ENCODE measurements at regions not wholly inside any gene's neighbourhood (a gene's known extent, or its start where the extent isn't known, plus 50 kb on each side); places are given as distances from the start of the nearest gene placed in this dataset.

DNA sequence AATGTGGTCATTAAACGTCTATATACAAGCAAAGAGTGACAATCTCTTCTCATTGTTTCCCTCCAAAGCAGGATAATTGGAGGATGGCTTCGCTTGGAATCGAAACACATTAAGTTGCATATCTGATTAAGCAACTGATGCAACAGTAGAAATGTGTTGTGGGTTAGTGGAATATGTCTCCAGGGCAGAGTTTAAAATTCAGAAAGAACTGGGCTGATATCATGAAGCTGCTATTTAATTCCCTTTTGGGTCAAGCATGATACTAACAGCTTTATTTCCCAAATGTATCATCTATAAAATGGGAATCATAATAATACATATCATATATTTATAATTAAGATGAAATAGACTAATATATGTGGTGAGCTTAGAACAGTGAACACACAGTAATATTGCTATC is 1763.0 kb upstream of the C9orf72 start:
- ATAC-seq, result no peak
- Histone ChIP-seq H3K79me2 (ENCODE audit: insufficient read depth, low read length) (no peaks in the 10 kb centered on the region), H3K27ac (ENCODE audit: low read depth, low read length) (no peak overlapping the region), H3K4me2 (ENCODE audit: low read length) (no peak overlapping the region), H3K36me3 (ENCODE audit: control insufficient read depth in 1 of 2, insufficient read depth in 2 of 2, low read length in 2 of 2) (no peaks in the 10 kb centered on the region), H3K4me1 (ENCODE audit: control insufficient read depth in 1 of 2, insufficient read depth in 2 of 2, low read length in 2 of 2) (peaks cover 3 to 12% of the 10 kb centered on the region in 2 experiments; a peak in 2 of 4 replicates), H4K20me1 (ENCODE audit: insufficient read depth) (no peaks in the 10 kb centered on the region), H3K27me3 (ENCODE audit: insufficient read depth, low read length) (no peaks in the 10 kb centered on the region), H3K9me3 (ENCODE audit: control insufficient read depth in 1 of 2, insufficient read depth in 1 of 2, low read depth in 1 of 2, low read length in 2 of 2) (no peaks in the 10 kb centered on the region), H3K4me3 (replicated peaks in 1 of 2; ENCODE audit: low read depth in 1 of 2, low read length in 2 of 2) (no peak overlapping the region), H3K9ac (ENCODE audit: low read length) (no peak overlapping the region), H3K9me2 (ENCODE audit: insufficient read depth) (no peaks in the 10 kb centered on the region), H2AFZ (ENCODE audit: low read depth, low read length, poor library complexity, severe bottlenecking) (no peak overlapping the region)
- BruUV-seq (replicated peaks), result no TSS peak
- no peak for DNase-seq (ENCODE audit: low read depth, low spot score)
- ChIA-PET POLR2A (no interaction called here), CTCF (no interaction called here), RAD21 (ENCODE audit: low non-redundant PET in 1 of 2, low total read pairs in 2 of 2, uncharacterized antibody in 2 of 2, unreplicated experiment in 2 of 2) (no interaction called here)
- intact Hi-C loops (cut with micrococcal nuclease), result no loop called here
- no peak for TF ChIP-seq TCF7L2 (IDR thresholded peaks at IDR 0.05; ENCODE audit: borderline replicate concordance, extremely low read depth, insufficient read depth, insufficient read length)
- TF ChIP-seq SIN3A (IDR thresholded peaks at IDR 0.05; ENCODE audit: low read depth), result no peak
- TF ChIP-seq EZH2 (IDR thresholded peaks at IDR 0.05), result no peak
- no peak for TF ChIP-seq REST (IDR thresholded peaks at IDR 0.05; ENCODE audit: low read depth)
- TF ChIP-seq ATF3 (IDR thresholded peaks at IDR 0.05), result no peak
- TF ChIP-seq RAD21 (IDR thresholded peaks at IDR 0.05; ENCODE audit: low read depth), result no peak
- no peak for TF ChIP-seq MAX (IDR thresholded peaks at IDR 0.05)
- no peak for TF ChIP-seq SP1 (IDR thresholded peaks at IDR 0.05; ENCODE audit: low read depth)
